H9 (cell line): ENCODE measurements at regions not wholly inside any gene's neighbourhood (a gene's known extent, or its start where the extent isn't known, plus 50 kb on each side); places are given as distances from the start of the nearest gene placed in this dataset.

Source experiments
- DNase-seq: peaks from one replicate; pipeline ENCODE4 v3.0.0-alpha.2; 2017
- H2AFZ ChIP-seq: one replicate; pipeline ENCODE4 v1.6.1; 2013; ENCODE audit warnings: mild to moderate bottlenecking, low read length, control low read depth, moderate library complexity
- H2AK5ac ChIP-seq: 2 replicates; pipeline ENCODE4 v1.6.1; 2013; ENCODE audit warnings: low read length, control low read depth, mixed read lengths; ENCODE audit not compliant: insufficient read length
- H2BK120ac ChIP-seq: one replicate; pipeline ENCODE4 v1.6.1; 2013; ENCODE audit warnings: low read depth, mild to moderate bottlenecking, low read length, control low read depth, inconsistent platforms; ENCODE audit not compliant: poor library complexity, severe bottlenecking
- H2BK12ac ChIP-seq: 2 replicates; pipeline ENCODE4 v1.6.1; 2013; ENCODE audit warnings: low read length, control low read depth, mixed read lengths, low read depth; ENCODE audit not compliant: insufficient read length
- H2BK15ac ChIP-seq: 2 replicates; pipeline ENCODE4 v1.6.1; 2013; ENCODE audit warnings: low read depth, low read length, control low read depth
- H2BK20ac ChIP-seq: one replicate; pipeline ENCODE4 v1.6.1; 2013; ENCODE audit warnings: low read depth, mild to moderate bottlenecking, low read length, control low read depth, inconsistent platforms; ENCODE audit not compliant: poor library complexity, severe bottlenecking
- H2BK5ac ChIP-seq: 2 replicates; pipeline ENCODE4 v1.6.1; 2013; ENCODE audit warnings: low read length, control low read depth, mixed read lengths; ENCODE audit not compliant: insufficient read length
- H3K14ac ChIP-seq: 2 replicates; pipeline ENCODE4 v1.6.1; 2013; ENCODE audit warnings: low read length, control low read depth; ENCODE audit not compliant: insufficient read depth
- H3K18ac ChIP-seq: 2 replicates; pipeline ENCODE4 v1.6.1; 2013; ENCODE audit warnings: low read depth, mild to moderate bottlenecking, mixed read lengths, low read length, control low read depth; ENCODE audit not compliant: insufficient read length
- H3K23ac ChIP-seq: 2 replicates; pipeline ENCODE4 v1.6.1; 2013; ENCODE audit warnings: low read length, control low read depth, mixed read lengths, low read depth; ENCODE audit not compliant: insufficient read length
- H3K23me2 ChIP-seq: 2 replicates; pipeline ENCODE4 v1.6.1; 2013; ENCODE audit warnings: low read depth, mild to moderate bottlenecking, mixed read lengths, low read length, control low read depth; ENCODE audit not compliant: insufficient read length, poor library complexity, severe bottlenecking
- H3K27ac ChIP-seq: 2 replicates; pipeline ENCODE4 v1.5.1; 2013; ENCODE audit warnings: low read length, control low read depth, mixed read lengths, low read depth; ENCODE audit not compliant: insufficient read length
- H3K27me3 ChIP-seq: 2 replicates; pipeline ENCODE4 v1.6.1; 2013; ENCODE audit warnings: low read length, control low read depth, inconsistent platforms; ENCODE audit not compliant: insufficient read depth
- H3K4ac ChIP-seq: 2 replicates; pipeline ENCODE4 v1.6.1; 2013; ENCODE audit warnings: low read depth, mild to moderate bottlenecking, control low read depth, inconsistent platforms, low read length, moderate library complexity
- H3K4me1 ChIP-seq: 2 replicates; pipeline ENCODE4 v1.6.1; 2013; ENCODE audit warnings: low read length, control low read depth, inconsistent platforms; ENCODE audit not compliant: insufficient read depth
- H3K4me2 ChIP-seq: 2 replicates; pipeline ENCODE4 v1.6.1; 2013; ENCODE audit warnings: low read length, control low read depth, mixed read lengths; ENCODE audit not compliant: insufficient read length, insufficient read depth
- H3K56ac ChIP-seq: 2 replicates; pipeline ENCODE4 v1.6.1; 2013; ENCODE audit warnings: low read depth, mild to moderate bottlenecking, mixed read lengths, low read length, control low read depth; ENCODE audit not compliant: insufficient read length
- H3K79me1 ChIP-seq: 2 replicates; pipeline ENCODE4 v1.6.1; 2013; ENCODE audit warnings: low read depth, mild to moderate bottlenecking, moderate library complexity, low read length, control low read depth, inconsistent platforms; ENCODE audit not compliant: insufficient read depth, poor library complexity, severe bottlenecking
- H3K79me2 ChIP-seq: 2 replicates; pipeline ENCODE4 v1.6.1; 2013; ENCODE audit warnings: low read length, control low read depth, inconsistent platforms; ENCODE audit not compliant: insufficient read depth
- H3K9ac ChIP-seq: 2 replicates; pipeline ENCODE4 v1.6.1; 2013; ENCODE audit warnings: low read length, control low read depth, mixed read lengths; ENCODE audit not compliant: insufficient read length; ENCODE audit errors: extremely low read depth
- H3K9me3 ChIP-seq: one replicate; pipeline ENCODE4 v1.6.1; 2013; ENCODE audit warnings: low read depth, low read length, inconsistent platforms; ENCODE audit not compliant: control insufficient read depth
- H3T11ph ChIP-seq: one replicate; pipeline ENCODE4 v1.6.1; 2013; ENCODE audit warnings: mild to moderate bottlenecking, low read length, control low read depth, inconsistent platforms
- H4K20me1 ChIP-seq: one replicate; pipeline ENCODE4 v1.6.1; 2013; ENCODE audit not compliant: control insufficient read depth, insufficient read length, insufficient read depth
- H4K5ac ChIP-seq: 2 replicates; pipeline ENCODE4 v1.6.1; 2013; ENCODE audit warnings: low read depth, mild to moderate bottlenecking, mixed read lengths, low read length, control low read depth; ENCODE audit not compliant: insufficient read length
- H4K8ac ChIP-seq: replicated peaks from 2 replicates; pipeline ENCODE4 v1.6.1; 2013; ENCODE audit warnings: low read length, control low read depth, mixed read lengths, low read depth; ENCODE audit not compliant: insufficient read length
- H4K91ac ChIP-seq: 2 replicates; pipeline ENCODE4 v1.6.1; 2013; ENCODE audit warnings: low read depth, mild to moderate bottlenecking, moderate library complexity, mixed read lengths, low read length, control low read depth; ENCODE audit not compliant: insufficient read length
- H3K27ac Mint-ChIP-seq, 3 experiments: 2 replicates in 2 of 3; 3 replicates in 1 of 3; pipeline ENCODE4 v1.8.0; 2020 to 2021; ENCODE audit warnings: mixed read lengths in 3 of 3, mild to moderate bottlenecking in 1 of 3, moderate library complexity in 1 of 3
- H3K27me3 Mint-ChIP-seq: 2 replicates; pipeline ENCODE4 v1.8.0; 2021; ENCODE audit warnings: low read depth, mild to moderate bottlenecking, moderate library complexity, mixed read lengths
- H3K36me3 Mint-ChIP-seq, 3 experiments: 2 replicates in 2 of 3; 3 replicates in 1 of 3; pipeline ENCODE4 v1.8.0; 2020 to 2021; ENCODE audit warnings: low read depth in 3 of 3, mixed read lengths in 3 of 3; ENCODE audit not compliant: insufficient read depth in 1 of 3
- H3K4me1 Mint-ChIP-seq, 2 experiments: 2 replicates each; pipeline ENCODE4 v1.8.0; 2020; ENCODE audit warnings: mixed read lengths in 2 of 2
- H3K4me3 Mint-ChIP-seq, 2 experiments: 2 replicates in 1 of 2; 3 replicates in 1 of 2; pipeline ENCODE4 v1.8.0; 2020 to 2021; ENCODE audit warnings: mild to moderate bottlenecking in 2 of 2, mixed read lengths in 2 of 2, moderate library complexity in 1 of 2
- H3K9me3 Mint-ChIP-seq, 2 experiments: 2 replicates in 1 of 2; 3 replicates in 1 of 2; pipeline ENCODE4 v1.8.0; 2020; ENCODE audit warnings: mild to moderate bottlenecking in 2 of 2, mixed read lengths in 2 of 2, moderate library complexity in 1 of 2
- CTCF ChIP-seq: fragments of 200-600 bp; sonication (generic); conservative IDR thresholded peaks from 3 replicates; pipeline ENCODE4 v1.8.0; 2021; ENCODE audit warnings: antibody characterized with exemption, mild to moderate bottlenecking
- WGBS: extraction: QIAGEN DNeasy Blood & Tissue Kit; methylation state at CpG from one replicate; pipeline ENCODE4 v1.1.7; 2013; ENCODE audit warnings: missing lambda C conversion rate, low lambda C conversion rate, mixed read lengths; ENCODE audit not compliant: insufficient read length; ENCODE audit errors: extremely low coverage; 5-methylcytosine and 5-hydroxymethylcytosine counted together

GRCh38 chr3:28601291-28601690 lies 252.7 kb upstream of the AZI2 start:
- no peak overlapping the region for H3K9ac ChIP-seq
- H3K14ac ChIP-seq: no peak overlapping the region
- H4K8ac ChIP-seq: no peak overlapping the region
- H3K27ac ChIP-seq: no peak overlapping the region
- H2BK120ac ChIP-seq: no peak overlapping the region
- DNase-seq: no peak
- no peaks in the 10 kb centered on the region for H3K23me2 ChIP-seq
- no peak overlapping the region for H3K56ac ChIP-seq
- no peak overlapping the region for H2BK20ac ChIP-seq
- no peaks in the 10 kb centered on the region for H3K79me1 ChIP-seq
- no peaks in the 10 kb centered on the region for H3K36me3 Mint-ChIP-seq
- no peak for TF ChIP-seq CTCF
- H3K27me3 Mint-ChIP-seq: no peaks in the 10 kb centered on the region
- H3K4ac ChIP-seq: no peak overlapping the region
- H4K91ac ChIP-seq: no peak overlapping the region
- no peak overlapping the region for H3K4me3 Mint-ChIP-seq
- H4K20me1 ChIP-seq: no peaks in the 10 kb centered on the region
- peaks cover 7 to 13% of the 10 kb centered on the region in 2 experiments for H3K4me1 Mint-ChIP-seq
- no peak overlapping the region for H3K18ac ChIP-seq
- H3K23ac ChIP-seq: no peak overlapping the region
- H3K79me2 ChIP-seq: no peaks in the 10 kb centered on the region
- no peak overlapping the region for H2BK5ac ChIP-seq
- H3K27me3 ChIP-seq: no peaks in the 10 kb centered on the region
- no peaks in the 10 kb centered on the region for H3K9me3 Mint-ChIP-seq
- no peak overlapping the region for H2AK5ac ChIP-seq
- H2BK15ac ChIP-seq: no peak overlapping the region
- H3K4me1 ChIP-seq: peaks cover 2% of the 10 kb centered on the region; the same call in 1 of the 2 replicates
- H3K4me2 ChIP-seq: no peak overlapping the region
- no peak overlapping the region for H3T11ph ChIP-seq
- no peak overlapping the region for H3K27ac Mint-ChIP-seq
- no peak overlapping the region for H2BK12ac ChIP-seq
- no peaks in the 10 kb centered on the region for H3K9me3 ChIP-seq
- no CpG with 5 or more reads among the region's 4 CpGs for WGBS
- H2AFZ ChIP-seq: no peak overlapping the region
- no peak overlapping the region for H4K5ac ChIP-seq
